ENCODE measurements at regions not wholly inside any gene's neighbourhood (a gene's known extent, or its start where the extent isn't known, plus 50 kb on each side); places are given as distances from the start of the nearest gene placed in this dataset.

DNA sequence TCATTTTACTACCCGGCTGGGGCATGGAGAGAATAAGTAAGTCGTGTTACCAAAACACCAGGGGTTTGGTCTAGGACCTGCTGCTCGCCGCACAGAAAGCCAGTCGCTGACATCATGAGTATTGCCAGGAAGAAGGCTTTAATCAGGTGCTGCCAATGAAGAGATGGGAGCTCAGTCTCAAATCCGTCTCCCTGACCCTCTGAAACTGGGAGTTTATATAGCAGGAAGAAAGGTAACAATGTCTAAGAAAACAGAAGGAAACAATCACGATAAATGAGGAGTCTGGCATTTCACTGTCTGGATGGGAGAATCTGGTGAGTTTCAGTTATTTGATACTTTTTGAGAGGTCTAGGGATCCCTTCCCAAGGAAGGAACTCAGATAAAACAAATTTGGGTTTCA lies 437.9 kb upstream of the JARID2 start:
- no peak for DNase-seq

DNA sequence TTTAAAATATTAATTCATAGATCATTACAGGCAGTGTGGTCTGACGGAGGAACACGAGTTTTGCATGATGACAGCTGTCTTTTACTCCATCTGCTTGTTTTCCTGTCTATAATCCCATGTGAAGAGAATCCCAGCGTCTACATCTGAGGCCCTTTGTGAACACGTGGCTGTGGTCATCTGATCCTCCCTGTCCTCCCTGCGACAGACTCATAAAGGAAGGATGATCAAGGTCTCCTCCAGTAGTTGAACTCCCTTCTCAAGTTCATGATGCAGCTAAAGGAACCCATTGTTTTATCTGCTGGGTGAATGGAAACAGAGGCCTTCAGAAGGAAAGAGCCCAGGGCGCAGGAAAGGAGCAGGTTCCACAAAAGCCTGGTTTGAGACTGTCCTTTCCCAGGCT lies 435.8 kb upstream of the JARID2 start:
- DNase-seq = no peak

DNA sequence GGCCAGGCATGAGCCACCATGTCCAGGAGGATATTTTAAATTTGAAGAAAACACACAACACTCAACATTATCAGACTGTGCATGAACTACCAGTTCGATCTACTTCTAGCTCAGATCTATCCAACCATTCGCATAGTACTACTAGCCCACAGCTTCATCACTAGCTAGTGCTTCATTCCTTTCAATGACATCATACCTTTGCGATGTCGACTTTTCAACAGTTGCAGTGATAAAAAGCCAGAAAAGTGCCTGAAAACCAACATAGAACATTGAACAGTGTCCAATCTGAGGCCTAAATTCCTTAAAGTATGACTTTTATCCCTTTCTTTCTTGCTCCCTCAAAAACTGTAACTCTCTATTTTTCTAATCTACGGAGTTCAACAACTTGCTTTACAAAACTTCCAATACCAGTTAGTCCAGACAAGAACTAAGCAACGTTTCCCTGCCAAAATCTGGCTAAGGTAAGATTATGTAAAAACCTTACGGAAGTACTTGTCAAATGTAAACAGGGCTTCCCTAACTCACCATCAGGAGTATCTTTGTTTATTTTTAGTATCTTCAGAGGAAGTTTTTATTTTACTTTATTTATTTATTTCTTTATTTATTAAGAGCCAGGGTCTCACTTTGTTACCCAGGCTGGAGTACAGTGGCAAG lies 434.0 kb upstream of the JARID2 start:
- DNase-seq = no peak

DNA sequence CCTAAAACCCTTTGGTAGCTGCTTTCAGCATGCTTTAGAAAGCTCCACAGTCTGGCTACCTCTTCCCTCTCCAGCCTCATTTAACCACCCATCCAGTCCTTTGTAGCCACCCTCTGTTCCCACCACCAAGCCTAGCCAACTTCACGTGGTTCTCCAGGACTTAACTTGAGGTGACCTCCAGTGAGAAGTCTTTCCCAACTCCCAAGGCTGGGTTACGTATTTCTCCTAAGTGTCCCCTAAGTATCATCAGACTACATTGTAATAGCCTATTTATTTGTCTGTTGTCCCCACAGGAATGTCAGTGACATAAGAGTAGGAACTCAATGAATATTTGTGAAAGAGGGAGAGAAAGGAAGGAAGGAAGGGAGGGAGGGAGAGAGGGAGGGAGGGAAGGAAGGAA lies 431.9 kb upstream of the JARID2 start:
- no peak for DNase-seq

DNA sequence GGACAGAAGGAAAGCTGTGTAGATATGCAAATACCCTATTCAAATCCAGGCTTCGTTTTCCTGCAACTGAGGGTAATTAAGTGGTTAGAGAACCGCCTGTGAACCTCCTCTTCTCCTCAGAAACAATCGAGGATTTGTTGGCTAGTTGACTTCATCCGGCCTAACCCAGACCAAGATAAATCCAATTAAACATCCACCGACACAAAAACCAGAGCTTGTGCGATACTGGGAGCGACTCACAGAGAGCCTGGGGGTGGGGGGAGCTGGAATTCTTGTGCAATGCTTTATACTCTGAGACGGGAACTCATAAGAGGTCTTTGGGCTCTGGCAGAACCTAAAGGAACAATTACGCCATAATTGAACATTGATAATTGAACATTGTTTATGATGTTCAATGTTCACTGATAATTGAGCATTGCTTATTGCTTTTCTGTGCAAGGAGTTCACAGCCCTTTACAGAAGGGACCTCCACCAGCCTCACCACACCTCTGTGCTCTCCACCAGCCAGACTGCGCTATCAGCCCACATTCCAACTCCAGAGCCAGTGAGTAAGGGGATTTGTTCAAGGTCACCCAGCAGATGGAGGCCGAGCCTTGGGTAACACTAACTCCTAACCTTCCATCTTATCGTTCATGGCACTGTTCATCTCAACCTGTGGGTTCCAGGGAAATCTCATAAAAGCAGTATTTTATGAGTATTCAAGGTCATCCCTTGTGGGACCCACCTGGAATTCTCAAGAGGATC lies 429.6 kb upstream of the JARID2 start:
- no peak for DNase-seq

DNA sequence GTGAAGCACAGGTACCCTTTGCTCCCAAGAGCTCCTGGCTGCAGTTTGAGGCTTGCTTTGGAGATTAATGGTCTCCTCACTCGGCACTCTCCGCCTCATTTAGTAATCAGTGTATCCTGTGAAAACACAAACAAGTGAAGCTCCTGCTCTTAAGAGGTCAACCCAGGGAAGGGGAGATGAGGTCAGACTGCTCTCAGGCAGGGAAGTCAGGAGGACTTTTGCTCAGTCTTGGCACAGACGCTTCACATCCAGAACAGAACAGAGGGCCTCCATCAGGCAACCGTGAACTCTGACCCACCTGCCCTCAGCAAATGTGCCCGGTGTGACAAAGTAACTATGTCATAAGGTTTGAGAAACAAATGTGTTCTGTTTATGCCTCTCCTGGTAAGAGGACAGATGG lies 428.8 kb upstream of the JARID2 start:
- DNase-seq = no peak

DNA sequence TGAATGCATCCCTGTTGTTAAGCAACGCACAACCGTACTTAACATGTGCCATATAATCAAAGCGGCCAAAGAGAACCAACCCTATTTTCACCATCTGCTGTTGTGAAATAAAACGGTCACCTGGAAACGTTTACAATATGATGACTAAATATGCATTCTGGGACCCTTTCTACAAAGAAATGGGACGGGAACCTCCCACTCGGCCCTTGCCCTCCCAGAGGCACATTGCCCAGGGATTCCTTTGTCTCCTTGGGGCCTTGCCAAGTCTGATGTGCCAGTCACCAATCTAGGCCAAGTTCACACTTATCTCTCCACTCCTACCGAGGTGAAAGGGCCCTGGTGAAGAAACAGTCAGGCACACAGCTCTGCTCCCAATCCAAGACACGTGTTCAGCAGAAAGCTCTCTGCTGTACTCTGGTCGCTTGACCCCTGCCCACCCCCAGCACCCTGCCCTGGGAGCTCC lies 427.4 kb upstream of the JARID2 start:
- DNase-seq = no peak

DNA sequence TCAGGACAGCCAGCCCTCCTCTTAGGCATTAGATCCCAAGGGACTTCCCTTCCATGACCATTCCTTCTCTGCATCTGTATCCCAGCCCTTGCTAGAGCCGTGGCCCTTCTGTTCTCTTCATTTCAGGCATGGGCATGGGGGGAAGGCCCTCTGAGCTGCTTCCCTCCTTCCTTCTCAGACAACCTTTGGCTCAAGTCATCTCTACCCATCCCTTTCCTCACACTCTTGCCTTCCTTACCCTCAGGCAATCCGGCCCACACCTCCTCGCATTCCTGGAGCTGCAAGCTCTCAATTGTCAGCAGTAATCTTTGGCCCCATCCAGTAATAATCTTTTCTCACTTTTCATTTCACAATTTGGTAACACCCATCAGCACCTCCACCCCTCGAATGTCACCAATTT lies 426.9 kb upstream of the JARID2 start:
- DNase-seq = no peak

DNA sequence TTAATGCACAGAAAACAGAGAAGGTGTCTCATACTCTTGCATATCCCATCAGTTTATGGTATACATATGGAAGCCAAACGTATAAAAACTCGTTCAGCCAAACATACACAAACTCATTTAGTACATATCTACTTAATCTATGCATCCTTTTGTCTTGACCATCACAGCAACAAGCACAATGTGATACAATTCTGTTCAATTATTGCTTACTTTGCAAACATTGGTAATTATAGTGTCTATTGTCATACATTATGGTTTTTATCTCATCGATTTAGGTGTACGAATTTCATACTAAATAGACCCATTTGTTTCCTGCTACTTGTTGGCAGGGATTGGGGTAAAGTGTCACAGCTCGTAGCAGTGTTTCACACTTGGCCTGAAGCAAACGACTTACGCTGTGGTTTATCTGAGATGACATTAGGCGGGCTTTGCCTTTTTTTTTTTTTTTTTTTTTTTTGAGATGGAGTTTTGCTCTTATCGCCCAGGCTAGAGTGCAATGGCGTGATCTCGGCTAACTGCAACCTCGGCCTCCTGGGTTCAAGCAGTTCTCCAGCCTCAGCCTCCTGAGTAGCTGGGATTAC lies 425.9 kb upstream of the JARID2 start:
- DNase-seq = peak; percentile 80

DNA sequence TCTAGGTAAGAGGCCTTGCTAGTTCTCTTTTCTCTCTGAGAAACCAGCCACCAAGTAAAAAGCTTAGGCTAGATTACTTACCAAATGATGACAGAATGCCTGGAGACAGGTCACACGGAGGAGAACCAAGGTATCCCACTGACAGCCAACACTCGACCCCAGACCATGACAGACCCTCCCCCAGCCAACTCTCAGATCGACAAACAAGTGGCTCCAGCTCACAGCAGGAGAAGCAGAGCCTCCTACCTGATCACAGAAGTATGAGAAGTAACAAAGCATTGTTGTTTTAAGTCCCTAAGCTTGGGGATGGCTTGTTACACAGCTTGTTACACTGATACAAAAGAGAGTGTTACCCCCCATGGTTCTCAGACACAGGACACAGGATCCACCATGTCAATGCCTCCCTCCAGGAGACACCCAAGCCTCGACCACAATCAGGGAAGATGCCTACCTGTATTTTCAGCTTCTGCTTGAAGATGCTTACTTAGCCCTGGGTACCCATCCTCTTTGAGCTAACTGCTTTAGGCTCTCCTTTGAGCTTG lies 423.8 kb upstream of the JARID2 start:
- no peak for DNase-seq

DNA sequence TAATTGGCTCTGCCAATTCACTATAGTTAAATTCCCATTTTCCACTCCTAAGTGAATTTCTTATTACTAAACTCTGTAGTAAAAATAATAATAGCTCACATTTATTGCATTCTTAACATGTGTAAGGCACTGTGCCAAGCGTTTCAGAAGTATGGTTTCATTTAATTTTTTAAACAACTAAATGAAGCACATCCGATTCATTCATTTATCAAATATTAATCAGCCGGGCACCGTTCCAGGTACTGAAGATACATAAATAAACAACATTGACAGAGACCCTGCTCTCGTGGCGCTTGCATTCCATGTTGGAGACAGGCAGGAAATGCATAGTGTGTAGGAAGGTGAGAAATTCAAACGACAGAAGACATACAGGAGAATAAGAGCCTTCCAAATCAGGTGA lies 423.2 kb upstream of the JARID2 start:
- DNase-seq = no peak

DNA sequence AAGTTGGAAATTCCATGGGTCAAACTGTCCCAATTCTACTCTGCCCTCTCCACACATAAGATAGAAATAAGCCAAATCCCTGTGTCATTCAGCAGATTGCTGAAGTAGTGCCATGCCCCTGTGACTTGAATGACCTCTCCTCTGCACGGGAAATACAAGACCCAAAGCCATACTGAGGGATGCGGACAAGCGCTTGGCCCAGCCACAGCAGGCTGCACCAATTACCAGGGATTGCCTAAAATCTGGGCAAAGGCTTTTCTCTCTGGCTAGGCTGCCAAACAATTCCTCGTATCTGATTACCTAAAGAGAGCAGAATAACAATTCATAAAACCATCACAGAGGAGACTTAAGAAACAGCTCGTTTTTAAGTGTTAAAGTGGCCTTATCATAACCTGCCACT lies 421.8 kb upstream of the JARID2 start:
- DNase-seq = no peak

DNA sequence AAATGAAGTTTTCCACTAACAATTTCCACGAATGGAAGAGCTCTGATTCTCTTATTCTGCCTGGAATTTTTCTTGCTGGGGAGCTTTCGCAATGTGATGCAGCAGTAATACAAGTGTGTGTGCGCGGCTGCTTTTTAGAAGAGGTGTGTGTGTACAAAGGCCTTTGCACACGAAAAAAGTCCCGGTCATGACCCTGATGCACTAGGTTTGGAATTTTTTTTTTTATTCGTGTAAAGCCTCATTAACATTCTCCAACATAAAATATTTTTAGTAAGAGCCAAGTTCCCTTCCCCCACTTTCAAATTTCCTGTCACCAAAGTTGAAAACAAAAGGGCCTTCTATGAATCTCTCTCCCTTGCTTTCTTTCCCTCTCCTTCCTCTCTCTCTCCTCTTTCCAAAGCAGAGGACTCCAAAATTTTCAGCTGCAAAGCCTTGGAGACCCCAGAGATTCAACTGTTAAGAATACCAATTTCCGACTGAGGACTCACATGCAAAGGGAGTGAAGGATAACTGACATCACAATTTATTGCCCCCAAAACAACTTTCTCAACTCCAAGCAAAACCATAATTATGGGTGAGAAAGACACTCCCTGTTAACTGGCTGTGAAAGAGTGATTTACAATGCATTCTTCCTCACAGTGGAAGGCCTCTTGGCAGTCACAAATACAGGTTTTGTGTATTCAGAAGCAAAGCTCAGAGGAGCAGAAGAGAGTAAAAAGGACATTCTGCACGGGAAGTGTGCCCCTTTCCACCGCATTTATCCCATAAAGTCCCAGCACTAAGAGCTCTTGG lies 421.2 kb upstream of the JARID2 start:
- no peak for DNase-seq

DNA sequence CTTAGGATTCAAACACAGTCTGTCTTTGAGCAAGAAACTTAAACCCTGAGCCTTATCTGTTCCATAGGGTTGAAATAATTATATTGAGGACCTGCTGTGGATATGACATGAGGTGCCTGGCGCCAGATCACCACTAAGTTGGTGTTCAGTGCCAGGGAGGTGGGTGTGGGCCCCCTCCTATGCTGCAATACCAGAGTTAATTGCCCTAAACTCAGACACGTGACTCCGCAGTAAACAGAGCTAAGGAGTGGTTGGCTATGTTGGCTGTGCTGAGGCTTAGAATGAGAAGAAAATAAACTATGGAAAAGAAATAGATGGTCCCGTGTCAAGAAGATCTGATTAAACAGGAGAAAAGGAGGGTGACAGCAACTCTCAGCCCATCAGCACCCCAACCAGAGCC lies 419.4 kb upstream of the JARID2 start:
- no peak for DNase-seq

DNA sequence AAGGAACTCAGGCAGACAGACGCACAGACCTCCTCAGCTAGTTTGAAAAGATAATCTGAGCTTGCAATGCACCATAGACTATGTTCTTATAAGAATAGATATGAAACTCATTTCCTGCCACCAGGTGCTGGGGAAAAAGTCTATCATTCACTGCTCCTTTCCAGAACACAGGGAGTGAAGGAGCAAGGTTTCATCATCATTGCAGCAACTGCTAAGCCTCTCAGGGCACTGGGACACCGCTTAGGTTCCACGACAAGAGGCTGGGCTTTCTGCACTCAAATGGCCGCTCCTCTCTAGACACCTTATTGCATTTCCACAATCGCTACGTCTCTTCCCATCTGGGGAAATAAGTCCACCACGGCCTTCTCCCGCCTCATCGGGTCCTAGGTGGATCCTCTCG lies 418.5 kb upstream of the JARID2 start:
- no peak for DNase-seq

DNA sequence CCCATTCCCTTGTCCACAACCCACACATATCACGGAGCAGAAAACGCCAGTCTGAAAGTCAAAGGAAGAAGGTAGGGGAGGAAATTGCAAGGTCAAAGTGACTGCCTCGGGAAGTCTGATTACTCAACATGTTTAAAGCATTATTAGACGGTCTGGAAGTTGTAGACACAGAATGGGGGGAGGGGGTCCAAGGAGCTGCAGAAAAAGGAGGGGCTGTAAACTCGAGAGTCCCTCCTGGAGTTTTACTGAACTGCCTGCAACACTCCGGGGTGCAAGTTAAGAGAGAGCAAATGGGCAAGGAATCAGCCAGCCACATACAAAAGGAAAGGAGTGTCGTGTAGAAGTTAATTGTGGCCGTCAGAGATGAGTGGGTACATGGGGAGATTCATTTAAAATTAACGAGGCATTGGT lies 417.7 kb upstream of the JARID2 start:
- no peak for DNase-seq

DNA sequence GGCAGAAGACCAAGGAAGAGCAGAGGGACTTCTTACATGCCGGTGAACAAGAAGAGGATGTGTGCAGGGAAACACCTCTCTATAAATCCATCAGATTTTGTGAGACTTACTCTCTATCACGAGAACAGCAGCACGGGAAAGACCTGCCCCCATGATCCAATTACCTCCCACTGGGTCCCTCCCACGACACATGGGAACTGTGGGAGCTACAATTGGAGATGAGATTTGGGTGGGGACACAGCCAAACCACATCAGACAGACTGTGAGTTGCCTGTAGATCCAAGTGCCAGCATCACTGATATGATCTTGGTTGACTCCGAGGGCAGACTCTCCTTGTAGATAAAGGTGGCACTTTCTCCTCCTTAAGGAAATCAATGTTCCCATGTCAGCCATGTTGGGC lies 414.8 kb upstream of the JARID2 start:
- no peak for DNase-seq

DNA sequence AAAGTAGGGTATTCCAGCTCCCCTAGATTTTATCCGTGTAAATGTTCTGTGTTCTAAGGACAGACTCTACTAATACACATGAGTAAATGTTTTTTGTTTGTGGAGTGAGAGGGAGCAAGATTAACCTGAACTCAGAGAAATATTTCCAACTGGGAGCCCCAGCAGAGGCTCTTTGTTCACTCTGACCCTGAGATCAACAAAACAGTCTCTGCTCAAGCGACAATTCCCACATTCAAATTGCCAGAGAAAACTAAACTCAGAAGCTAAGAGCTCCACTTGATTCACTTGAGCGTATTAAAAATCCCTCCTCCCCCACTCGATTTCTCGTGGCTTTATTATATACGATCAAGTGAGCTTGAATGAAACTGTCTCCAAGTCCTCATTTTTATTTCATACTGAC lies 413.9 kb upstream of the JARID2 start:
- DNase-seq = peak; percentile 31

DNA sequence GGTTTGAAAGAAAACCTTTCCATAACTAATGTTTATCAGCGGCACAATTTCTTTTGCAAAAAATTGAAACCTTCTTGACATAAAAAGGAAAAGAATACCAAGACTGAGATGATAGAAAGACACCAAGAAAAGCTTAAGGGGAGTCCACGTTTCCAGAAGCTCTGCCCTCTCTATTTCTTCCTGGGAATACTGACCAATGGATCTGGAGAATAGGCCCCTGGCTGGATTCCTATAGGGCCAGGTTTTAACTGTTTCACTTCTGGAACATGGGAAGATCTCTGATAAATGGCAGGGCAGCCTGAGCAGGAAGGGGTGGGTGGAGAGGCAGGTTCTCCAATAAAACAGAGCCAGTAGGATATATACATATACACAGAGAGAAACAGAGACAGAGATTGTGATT lies 413.4 kb upstream of the JARID2 start:
- no peak for DNase-seq

DNA sequence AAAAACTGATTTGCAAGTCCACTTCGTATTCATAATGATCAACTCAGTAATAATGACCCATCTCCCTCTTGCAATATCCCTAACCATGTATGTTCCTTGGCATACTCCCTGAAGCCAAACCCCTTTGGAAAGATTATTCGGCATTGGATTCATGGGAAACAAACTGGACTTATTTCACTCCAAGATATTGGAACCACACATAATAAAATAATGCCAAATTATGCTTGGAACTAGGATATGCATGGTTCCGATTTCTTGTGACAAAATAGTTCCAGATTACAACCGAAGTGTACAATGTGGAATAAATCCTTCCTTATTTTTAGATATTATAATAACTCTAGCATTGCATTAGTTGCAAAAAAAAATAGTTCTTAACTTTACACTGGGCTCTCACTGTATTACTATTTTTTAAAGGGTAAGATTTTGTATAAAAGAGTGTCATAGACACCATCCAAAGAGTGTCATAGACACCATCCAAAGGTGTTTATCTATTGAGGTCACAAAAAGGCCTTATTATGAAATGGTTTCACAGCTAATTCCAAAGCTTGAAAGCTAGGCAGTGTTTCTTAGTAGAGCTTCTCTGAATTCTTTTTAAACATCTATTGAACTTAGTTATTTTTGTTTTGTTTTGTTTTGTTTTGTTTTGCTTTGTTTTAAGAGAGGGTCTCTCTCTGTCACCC lies 410.9 kb upstream of the JARID2 start:
- no peak for DNase-seq

DNA sequence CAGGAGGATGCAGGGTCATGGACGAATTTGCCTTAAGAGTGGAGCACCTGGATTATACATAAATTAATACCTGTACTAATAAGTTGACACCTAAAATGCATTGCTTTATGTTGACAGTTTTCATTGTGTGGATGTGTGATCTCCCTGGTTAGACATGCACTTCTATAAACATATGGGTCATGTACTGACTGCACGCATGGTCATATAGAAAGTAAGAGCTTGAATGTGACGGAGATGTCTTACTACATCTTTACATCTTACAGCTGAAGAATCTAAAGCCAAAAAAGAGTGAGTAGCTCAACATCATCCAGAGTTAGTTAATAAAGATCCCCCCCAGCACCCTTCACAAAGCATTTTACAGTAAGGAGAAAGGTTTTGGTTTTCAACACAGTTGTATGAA lies 408.4 kb upstream of the JARID2 start:
- no peak for DNase-seq

DNA sequence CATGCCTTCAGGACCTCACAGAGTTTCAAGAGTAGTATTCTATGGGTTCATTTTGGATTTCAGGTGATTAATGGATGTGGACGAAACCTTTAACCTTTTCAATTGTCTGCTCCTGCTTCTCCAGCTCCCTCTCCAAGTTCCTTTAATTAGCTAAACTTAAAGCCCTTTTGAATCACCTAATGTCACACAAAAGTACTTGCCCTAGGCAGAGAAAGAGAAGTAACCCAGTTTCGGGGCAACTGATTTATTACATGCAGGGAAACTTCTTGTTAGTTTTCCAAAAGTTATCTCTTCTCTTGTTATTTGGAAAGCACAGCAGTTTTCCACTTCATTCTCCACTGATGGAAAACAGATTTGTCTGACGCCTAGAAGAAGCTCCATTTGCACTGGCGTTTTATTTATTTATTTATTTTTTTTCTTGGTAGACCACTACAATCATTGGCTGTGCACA lies 407.7 kb upstream of the JARID2 start:
- DNase-seq = no peak
